ENCODE measurements at regions not wholly inside any gene's neighbourhood (a gene's known extent, or its start where the extent isn't known, plus 50 kb on each side); places are given as distances from the start of the nearest gene placed in this dataset.

DNA sequence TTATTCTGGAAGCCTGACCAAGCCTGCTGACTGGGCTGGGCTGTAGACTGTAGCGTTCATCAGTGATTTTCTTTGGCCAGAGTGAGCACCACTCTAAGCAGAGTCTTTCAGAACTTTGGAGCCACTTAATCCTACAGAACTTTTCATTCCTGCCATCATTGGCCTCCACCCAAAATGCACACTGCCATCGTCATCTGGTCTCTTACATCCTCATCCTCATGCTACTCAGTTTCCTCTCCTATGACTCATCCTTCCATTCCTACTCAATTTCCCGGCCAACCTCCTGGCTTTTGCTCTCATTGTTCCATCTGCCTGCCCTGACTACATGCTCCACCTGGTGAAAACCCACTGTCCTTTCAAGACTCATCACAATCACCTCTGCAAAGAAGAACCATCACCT is 233.8 kb upstream of the USP25 start:
- TF ChIP-seq POLR2A (IDR thresholded peaks at IDR 0.05; ENCODE audit: low read length) (no peak), GATA1 (IDR thresholded peaks at IDR 0.05; ENCODE audit: low read depth, low read length) (no peak)

Measured in erythroblast (primary cell).